GM23338 (cell line): ENCODE measurements at regions not wholly inside any gene's neighbourhood (a gene's known extent, or its start where the extent isn't known, plus 50 kb on each side); places are given as distances from the start of the nearest gene placed in this dataset.
"Not testable (repeated sequence)": the region's sequence is repeated elsewhere in the genome, so short reads cannot be mapped to it uniquely, and the experiment has no call there.

Experiments
- ATAC-seq: fragments of 200-7000 bp; cut with Tn5 transposase; 3 replicates; pipeline ENCODE4 v1.9.1; 2020
- DNase-seq: peaks from one replicate; pipeline ENCODE4 v3.0.0-alpha.2; 2015; ENCODE audit warnings: low spot score
- H2AFZ ChIP-seq: fragments of 200-600 bp; sonication (generic); 2 replicates; pipeline ENCODE4 v1.8.0; 2016; ENCODE audit warnings: antibody characterized with exemption, mild to moderate bottlenecking, moderate library complexity
- H3F3A ChIP-seq: fragments of 200-600 bp; sonication (generic); replicated peaks from 2 replicates; pipeline ENCODE4 v1.8.0; 2017; ENCODE audit warnings: antibody characterized with exemption, mixed run types, low read depth
- H3K27ac ChIP-seq: fragments of 200-600 bp; sonication (generic); 2 replicates; pipeline ENCODE4 v1.6.1; 2016; ENCODE audit warnings: low read depth
- H3K27me3 ChIP-seq: fragments of 200-600 bp; sonication (generic); 2 replicates; pipeline ENCODE4 v1.8.0; 2016; ENCODE audit warnings: mild to moderate bottlenecking, mixed run types, moderate library complexity; ENCODE audit not compliant: insufficient read depth
- H3K36me3 ChIP-seq: fragments of 200-600 bp; sonication (generic); 2 replicates; pipeline ENCODE4 v1.8.0; 2016; ENCODE audit warnings: mild to moderate bottlenecking; ENCODE audit not compliant: insufficient read depth
- H3K4me1 ChIP-seq: fragments of 200-600 bp; sonication (generic); 2 replicates; pipeline ENCODE4 v1.8.0; 2016; ENCODE audit warnings: mild to moderate bottlenecking, moderate library complexity; ENCODE audit not compliant: insufficient read depth
- H3K4me2 ChIP-seq: fragments of 200-600 bp; sonication (generic); 2 replicates; pipeline ENCODE4 v1.7.1; 2017; ENCODE audit warnings: mixed run types
- H3K4me3 ChIP-seq: fragments of 200-600 bp; sonication (generic); 2 replicates; pipeline ENCODE4 v1.6.1; 2016; ENCODE audit warnings: mixed run types
- H3K79me2 ChIP-seq: fragments of 200-600 bp; sonication (generic); replicated peaks from 2 replicates; pipeline ENCODE4 v1.8.0; 2017; ENCODE audit warnings: mild to moderate bottlenecking; ENCODE audit not compliant: insufficient read depth
- H3K9me2 ChIP-seq: fragments of 200-600 bp; sonication (generic); 2 replicates; pipeline ENCODE4 v1.8.0; 2017; ENCODE audit not compliant: insufficient read depth
- H4K20me1 ChIP-seq: fragments of 200-600 bp; sonication (generic); replicated peaks from 2 replicates; pipeline ENCODE4 v1.8.0; 2017; ENCODE audit warnings: mild to moderate bottlenecking; ENCODE audit not compliant: insufficient read depth
- H3K27ac Mint-ChIP-seq: 2 replicates; pipeline ENCODE4 v1.8.0; 2020; ENCODE audit warnings: inconsistent platforms, mild to moderate bottlenecking, moderate library complexity, mixed read lengths
- H3K27me3 Mint-ChIP-seq: 3 replicates; pipeline ENCODE4 v1.8.0; 2022; ENCODE audit warnings: low read depth, mild to moderate bottlenecking, moderate library complexity, mixed read lengths, inconsistent platforms; ENCODE audit not compliant: insufficient read depth, poor library complexity
- H3K36me3 Mint-ChIP-seq: 3 replicates; pipeline ENCODE4 v1.8.0; 2021; ENCODE audit warnings: low read depth, mild to moderate bottlenecking, inconsistent platforms, moderate library complexity, mixed read lengths
- H3K4me1 Mint-ChIP-seq: 3 replicates; pipeline ENCODE4 v1.8.0; 2020; ENCODE audit warnings: mild to moderate bottlenecking, inconsistent platforms, mixed read lengths
- H3K4me3 Mint-ChIP-seq: 3 replicates; pipeline ENCODE4 v1.8.0; 2021; ENCODE audit warnings: moderate library complexity, mild to moderate bottlenecking, inconsistent platforms, mixed read lengths
- H3K9me3 Mint-ChIP-seq: 3 replicates; pipeline ENCODE4 v1.8.0; 2020; ENCODE audit warnings: moderate library complexity, mild to moderate bottlenecking, inconsistent platforms, mixed read lengths
- POLR2AphosphoS5 ChIP-seq: IDR thresholded peaks from 2 replicates; pipeline ENCODE4 v1.6.1; 2016; ENCODE audit warnings: antibody characterized with exemption, low read depth

- H3F3A ChIP-seq, result not testable (repeated sequence)
- peak overlapping the region; percentile 100 for H3K27ac Mint-ChIP-seq
Observed at GRCh38 chr3:75435794-75436400, 228.2 kb upstream of the FRG2C start.

DNA sequence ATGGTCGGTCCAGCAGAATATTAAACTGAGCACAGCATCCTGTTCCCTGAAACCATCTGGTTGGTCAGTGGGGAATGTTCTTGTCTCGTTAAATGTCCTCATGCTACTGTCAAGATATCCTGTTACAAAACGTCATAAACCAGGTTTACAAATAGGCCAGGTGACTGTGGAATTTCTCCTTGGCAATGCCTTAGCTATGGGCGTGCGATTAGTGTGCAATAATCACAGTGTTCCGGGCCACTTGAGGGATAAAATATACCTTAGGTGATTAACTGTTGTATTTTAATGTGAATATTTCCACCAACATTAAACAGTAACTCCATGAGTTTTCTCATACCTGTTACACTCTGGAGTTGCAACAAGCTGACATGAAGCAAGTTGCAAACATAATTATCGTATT, 223.1 kb upstream of the FRG2C start:
- ATAC-seq, H3K4me1 ChIP-seq, H3K79me2 ChIP-seq, H3K4me3 ChIP-seq, H3K9me2 ChIP-seq, DNase-seq, H3K27me3 ChIP-seq, H4K20me1 ChIP-seq, H3K27ac ChIP-seq, H3K27me3 Mint-ChIP-seq, H3K9me3 Mint-ChIP-seq, H3F3A ChIP-seq, H3K36me3 ChIP-seq, H3K36me3 Mint-ChIP-seq, H3K4me3 Mint-ChIP-seq, H3K4me2 ChIP-seq, H3K27ac Mint-ChIP-seq, H2AFZ ChIP-seq: not testable (repeated sequence)
- H3K4me1 Mint-ChIP-seq, result peaks cover 14% of the 10 kb centered on the region

More at GRCh38 chr3:75435794-75436400, 228.2 kb upstream of the FRG2C start:
- H3K79me2 ChIP-seq, H4K20me1 ChIP-seq, H3K9me2 ChIP-seq, H3K27me3 ChIP-seq, H3K36me3 ChIP-seq, H3K9me3 Mint-ChIP-seq, H3K27me3 Mint-ChIP-seq: not testable (repeated sequence)
- peaks cover 13% of the 10 kb centered on the region for H3K4me1 ChIP-seq
- ATAC-seq (peak; percentile 41; the same call in 1 of the 3 replicates), DNase-seq (peak; percentile 95)
- H3K27ac ChIP-seq, result peak overlapping the region; percentile 90; the same call in 1 of the 2 replicates
- H2AFZ ChIP-seq, result peak overlapping the region; percentile 94
- peak overlapping the region; percentile 85 for H3K4me3 Mint-ChIP-seq
- H3K36me3 Mint-ChIP-seq, result peaks cover 20% of the 10 kb centered on the region; the same call in 2 of the 3 replicates
- H3K4me1 Mint-ChIP-seq, result peaks cover 21% of the 10 kb centered on the region
- TF ChIP-seq POLR2AphosphoS5, result peak; percentile 70
- H3K4me2 ChIP-seq, result peak overlapping the region; percentile 96
- peak overlapping the region; percentile 79 for H3K4me3 ChIP-seq

GRCh38 chr3:75444634-75445033, 219.5 kb upstream of the FRG2C start:
- H3K4me3 Mint-ChIP-seq, H3K4me1 Mint-ChIP-seq, H3K36me3 ChIP-seq, H3K4me3 ChIP-seq, H3K9me2 ChIP-seq, H3K4me2 ChIP-seq, H3K27ac Mint-ChIP-seq, H3K36me3 Mint-ChIP-seq, H3K27ac ChIP-seq, H4K20me1 ChIP-seq, H3K79me2 ChIP-seq, H2AFZ ChIP-seq, ATAC-seq, H3K9me3 Mint-ChIP-seq, DNase-seq, H3K4me1 ChIP-seq, H3F3A ChIP-seq, H3K27me3 Mint-ChIP-seq, H3K27me3 ChIP-seq: not testable (repeated sequence)

DNA sequence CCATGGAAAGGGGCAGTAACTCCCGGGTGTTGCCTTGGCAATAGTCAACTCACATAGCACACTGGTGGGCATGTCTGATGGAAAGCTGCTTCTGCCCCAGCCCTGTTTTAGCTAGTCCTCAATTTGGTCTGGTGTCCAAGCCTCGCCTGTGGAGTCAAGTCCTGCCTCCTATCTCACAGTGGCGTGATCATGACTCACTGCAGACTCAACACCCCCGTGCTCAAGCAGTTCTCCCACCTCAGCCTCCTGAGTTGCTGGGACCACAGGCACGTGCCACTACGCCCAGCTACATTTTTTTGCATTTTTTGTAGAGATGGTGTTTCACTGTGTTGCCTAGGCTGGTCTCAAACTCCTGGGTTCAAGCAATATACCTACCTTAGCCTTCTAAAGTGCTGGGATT, 218.9 kb upstream of the FRG2C start:
- H3K4me3 ChIP-seq, H3K27me3 Mint-ChIP-seq, ATAC-seq, H3K36me3 Mint-ChIP-seq, H3K4me1 Mint-ChIP-seq, H3F3A ChIP-seq, H3K27ac Mint-ChIP-seq, H3K4me1 ChIP-seq, H3K79me2 ChIP-seq, H3K9me2 ChIP-seq, H3K4me2 ChIP-seq, H3K27ac ChIP-seq, H3K27me3 ChIP-seq, H3K36me3 ChIP-seq, DNase-seq, H3K9me3 Mint-ChIP-seq, H4K20me1 ChIP-seq, H2AFZ ChIP-seq, H3K4me3 Mint-ChIP-seq: not testable (repeated sequence)

- H3K4me3 Mint-ChIP-seq, DNase-seq, H3F3A ChIP-seq, H3K4me1 Mint-ChIP-seq, H3K4me2 ChIP-seq, H2AFZ ChIP-seq, H4K20me1 ChIP-seq, H3K4me3 ChIP-seq, H3K27ac Mint-ChIP-seq, H3K36me3 ChIP-seq, H3K9me3 Mint-ChIP-seq, H3K27ac ChIP-seq, H3K4me1 ChIP-seq, H3K36me3 Mint-ChIP-seq, ATAC-seq, H3K27me3 ChIP-seq, H3K27me3 Mint-ChIP-seq, H3K9me2 ChIP-seq, H3K79me2 ChIP-seq: not testable (repeated sequence)
Observed at GRCh38 chr3:75446948-75447347, 217.2 kb upstream of the FRG2C start.

DNA sequence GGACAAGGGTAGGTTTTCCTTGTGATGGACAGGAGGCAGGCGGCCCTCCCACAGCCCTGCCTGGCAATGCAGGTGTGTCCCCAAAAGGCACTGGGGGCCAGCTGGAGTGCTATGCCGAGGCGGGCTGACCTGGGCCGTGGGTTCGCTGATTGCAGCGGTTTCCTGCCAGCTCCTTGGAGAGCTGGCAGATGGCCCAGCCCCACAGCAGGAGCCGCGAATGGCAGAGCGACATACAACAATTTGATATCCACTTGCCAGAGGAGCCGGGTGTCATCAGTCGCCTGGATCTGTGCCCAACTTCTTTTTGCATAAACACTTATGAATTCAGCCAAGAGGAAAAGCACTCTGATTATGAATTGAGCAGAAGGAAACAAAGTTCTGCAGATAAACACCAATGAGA, 210.8 kb upstream of the FRG2C start:
- H3K79me2 ChIP-seq, H2AFZ ChIP-seq, H3K4me2 ChIP-seq, H3K27me3 ChIP-seq, H3K27ac Mint-ChIP-seq, H3K27ac ChIP-seq, H4K20me1 ChIP-seq, H3K9me2 ChIP-seq, H3K27me3 Mint-ChIP-seq, H3K4me3 Mint-ChIP-seq, H3K4me3 ChIP-seq, H3K4me1 Mint-ChIP-seq, H3K36me3 ChIP-seq, H3F3A ChIP-seq, ATAC-seq: not testable (repeated sequence)
- Mint-ChIP-seq H3K36me3 (peaks cover 25% of the 10 kb centered on the region), H3K9me3 (peaks cover 21% of the 10 kb centered on the region)
- peaks cover 11% of the 10 kb centered on the region; the same call in 1 of the 2 replicates for H3K4me1 ChIP-seq
- DNase-seq, result peak; percentile 1
